GM23338 (cell line): ENCODE measurements at regions not wholly inside any gene's neighbourhood (a gene's known extent, or its start where the extent isn't known, plus 50 kb on each side); places are given as distances from the start of the nearest gene placed in this dataset.

Experiments used
- CREB1 ChIP-seq: fragments of 250-450 bp; sonication (Bioruptor Pico); IDR thresholded peaks from 2 replicates; pipeline ENCODE4 v1.5.0; 2020; ENCODE audit warnings: low read depth, mild to moderate bottlenecking, moderate library complexity
- CTCF ChIP-seq, 2 experiments: fragments of 200-600 bp in 1 of 2; sonication (generic) in 1 of 2; conservative IDR thresholded peaks; 2 replicates each; pipeline versions ENCODE4 v1.5.1 to v1.6.1; 2016 to 2017; ENCODE audit warnings: antibody characterized with exemption in 2 of 2, low read depth in 2 of 2, mild to moderate bottlenecking in 2 of 2, moderate library complexity in 1 of 2
- ETS1 ChIP-seq: IDR thresholded peaks from 2 replicates; pipeline ENCODE4 v1.6.1; 2016; ENCODE audit warnings: antibody characterized with exemption
- EZH2 ChIP-seq: fragments of 200-600 bp; sonication (generic); IDR thresholded peaks from one replicate; pipeline ENCODE4 v1.8.0; 2017; ENCODE audit warnings: antibody characterized with exemption, mild to moderate bottlenecking, low read depth; ENCODE audit not compliant: unreplicated experiment
- EZH2phosphoT487 ChIP-seq: fragments of 200-600 bp; sonication (generic); IDR thresholded peaks from one replicate; pipeline ENCODE4 v1.8.1; 2018; ENCODE audit warnings: antibody characterized with exemption; ENCODE audit not compliant: unreplicated experiment
- POLR2AphosphoS5 ChIP-seq: IDR thresholded peaks from 2 replicates; pipeline ENCODE4 v1.6.1; 2016; ENCODE audit warnings: antibody characterized with exemption, low read depth
- REST ChIP-seq: IDR thresholded peaks from one replicate; pipeline ENCODE4 v1.6.1; 2018; ENCODE audit warnings: antibody characterized with exemption; ENCODE audit not compliant: unreplicated experiment
- ZNF331 ChIP-seq: fragments of 250-450 bp; sonication (Bioruptor Pico); IDR thresholded peaks from 2 replicates; pipeline ENCODE4 v1.5.0; 2020; ENCODE audit warnings: low read depth, mild to moderate bottlenecking, moderate library complexity

- TF ChIP-seq CTCF (conservative IDR thresholded peaks at IDR 0.05; ENCODE audit: low read depth in 2 of 2) (no peak), CREB1 (no peak), REST (no peak), EZH2phosphoT487 (no peak), ETS1 (no peak), EZH2 (no peak), POLR2AphosphoS5 (no peak), ZNF331 (no peak)
These were observed 154.5 kb downstream of the MSN start for GRCh38 chrX:65821721-65822496.
